ENCODE measurements at regions not wholly inside any gene's neighbourhood (a gene's known extent, or its start where the extent isn't known, plus 50 kb on each side); places are given as distances from the start of the nearest gene placed in this dataset.
"Not testable (repeated sequence)": the region's sequence is repeated elsewhere in the genome, so short reads cannot be mapped to it uniquely, and the experiment has no call there.

DNA sequence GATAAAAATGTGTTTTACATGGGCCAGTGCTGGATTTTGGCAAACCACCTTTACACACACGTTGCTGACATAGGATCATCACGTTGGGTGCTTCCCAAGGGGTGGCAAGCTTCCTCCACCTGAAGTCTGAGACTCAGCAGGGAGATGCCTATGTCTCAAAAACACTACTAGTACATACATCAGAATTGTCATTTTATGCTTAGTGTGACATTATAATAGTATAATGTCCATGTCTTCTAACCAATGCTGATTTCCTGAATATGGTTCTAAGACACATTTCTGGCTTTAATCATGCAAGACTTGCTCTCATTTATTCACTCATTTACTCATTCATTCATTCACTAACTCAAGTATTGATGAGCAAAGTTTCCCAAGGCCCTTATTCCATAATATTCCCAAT lies 322.3 kb downstream of the LNPK start:
- H3K27ac ChIP-seq (ENCODE audit: low read depth, low read length), result no peak overlapping the region
- no peaks in the 10 kb centered on the region for H3K36me3 ChIP-seq (ENCODE audit: insufficient read depth, low read length)
- no peaks in the 10 kb centered on the region for H3K4me1 ChIP-seq (ENCODE audit: insufficient read depth, low read length)
- no peaks in the 10 kb centered on the region for H3K27me3 ChIP-seq (ENCODE audit: control insufficient read depth in 1 of 2, insufficient read depth in 2 of 2, low read length in 2 of 2)
- no peaks in the 10 kb centered on the region for H3K9me3 ChIP-seq (ENCODE audit: low read length)
- H3K4me3 ChIP-seq (ENCODE audit: low read depth in 1 of 2, low read length in 2 of 2), result no peak overlapping the region
- no peak overlapping the region for H3K9ac ChIP-seq (ENCODE audit: low read length)

DNA sequence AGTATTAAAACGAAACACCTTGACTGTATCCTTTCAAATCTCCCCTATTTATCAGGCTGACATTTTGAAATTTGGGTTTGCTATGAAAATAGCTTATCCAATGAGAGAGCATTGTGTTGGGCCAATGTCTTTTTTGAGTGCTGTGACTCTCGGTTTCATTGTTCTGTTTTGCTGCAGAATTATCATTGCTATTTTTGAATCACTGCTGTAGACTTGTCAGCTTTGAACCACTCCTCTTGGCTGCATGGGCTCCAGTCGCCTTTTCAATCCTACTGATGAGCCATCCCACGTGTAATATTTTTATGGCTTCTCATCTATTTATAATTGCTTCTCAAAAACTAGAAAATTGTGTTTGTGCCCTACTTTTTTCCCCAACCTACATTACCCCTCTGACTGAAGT lies 322.8 kb downstream of the LNPK start:
- Histone ChIP-seq H3K27ac (ENCODE audit: low read depth, low read length) (no peak overlapping the region), H3K36me3 (ENCODE audit: insufficient read depth, low read length) (no peaks in the 10 kb centered on the region), H3K9me3 (ENCODE audit: low read length) (no peaks in the 10 kb centered on the region), H3K4me1 (ENCODE audit: insufficient read depth, low read length) (no peaks in the 10 kb centered on the region), H3K27me3 (ENCODE audit: control insufficient read depth in 1 of 2, insufficient read depth in 2 of 2, low read length in 2 of 2) (no peaks in the 10 kb centered on the region), H3K9ac (ENCODE audit: low read length) (no peak overlapping the region), H3K4me3 (ENCODE audit: low read depth in 1 of 2, low read length in 2 of 2) (no peak overlapping the region)

DNA sequence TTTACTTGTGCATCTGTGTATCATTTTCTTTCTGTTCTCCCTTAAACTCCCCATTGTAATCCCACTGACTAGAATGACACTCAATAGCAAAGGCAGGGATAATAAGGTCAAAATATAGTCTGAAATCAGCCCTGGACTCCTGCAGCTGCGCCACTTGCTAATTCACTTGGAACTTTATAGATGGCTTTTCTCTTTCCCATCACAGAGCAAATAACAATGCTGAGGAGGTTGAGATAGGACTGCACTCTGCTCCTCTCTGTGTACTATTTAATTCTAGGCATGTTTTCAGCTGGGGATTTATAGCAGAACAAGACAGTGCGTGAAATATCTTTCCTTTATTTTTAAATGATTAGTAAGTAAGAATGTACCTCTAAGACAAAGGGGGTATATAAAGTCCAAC lies 324.2 kb downstream of the LNPK start:
- no peak overlapping the region for H3K9ac ChIP-seq (ENCODE audit: low read length)
- H3K9me3 ChIP-seq (ENCODE audit: low read length), result no peaks in the 10 kb centered on the region
- no peaks in the 10 kb centered on the region for H3K4me1 ChIP-seq (ENCODE audit: insufficient read depth, low read length)
- H3K36me3 ChIP-seq (ENCODE audit: insufficient read depth, low read length), result no peaks in the 10 kb centered on the region
- no peak overlapping the region for H3K4me3 ChIP-seq (ENCODE audit: low read depth in 1 of 2, low read length in 2 of 2)
- no peak overlapping the region for H3K27ac ChIP-seq (ENCODE audit: low read depth, low read length)
- no peaks in the 10 kb centered on the region for H3K27me3 ChIP-seq (ENCODE audit: control insufficient read depth in 1 of 2, insufficient read depth in 2 of 2, low read length in 2 of 2)

DNA sequence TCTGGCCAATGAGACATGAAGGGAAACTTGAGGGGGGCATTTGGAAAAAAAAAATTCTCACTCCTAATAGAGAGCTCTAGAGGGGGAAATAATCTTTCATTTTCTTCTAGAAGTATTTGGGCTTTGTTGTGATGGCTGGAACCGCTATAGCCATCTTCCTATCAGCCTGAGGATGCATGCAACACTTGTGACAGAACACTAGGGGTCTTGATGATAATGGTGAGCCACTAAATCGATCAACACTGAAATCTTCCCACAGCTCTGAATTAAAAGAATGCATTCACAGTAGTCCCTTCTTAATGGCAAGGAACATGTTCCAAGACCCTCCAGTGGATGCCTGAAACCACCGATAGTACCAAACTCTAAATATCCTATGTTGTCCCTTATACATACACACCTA lies 325.3 kb downstream of the LNPK start:
- no peaks in the 10 kb centered on the region for H3K4me1 ChIP-seq (ENCODE audit: insufficient read depth, low read length)
- H3K27ac ChIP-seq (ENCODE audit: low read depth, low read length), result no peak overlapping the region
- H3K27me3 ChIP-seq (ENCODE audit: control insufficient read depth in 1 of 2, insufficient read depth in 2 of 2, low read length in 2 of 2), result no peaks in the 10 kb centered on the region
- H3K4me3 ChIP-seq (ENCODE audit: low read depth in 1 of 2, low read length in 2 of 2), result no peak overlapping the region
- H3K9me3 ChIP-seq (ENCODE audit: low read length), result no peaks in the 10 kb centered on the region
- H3K9ac ChIP-seq (ENCODE audit: low read length), result no peak overlapping the region
- H3K36me3 ChIP-seq (ENCODE audit: insufficient read depth, low read length), result no peaks in the 10 kb centered on the region

DNA sequence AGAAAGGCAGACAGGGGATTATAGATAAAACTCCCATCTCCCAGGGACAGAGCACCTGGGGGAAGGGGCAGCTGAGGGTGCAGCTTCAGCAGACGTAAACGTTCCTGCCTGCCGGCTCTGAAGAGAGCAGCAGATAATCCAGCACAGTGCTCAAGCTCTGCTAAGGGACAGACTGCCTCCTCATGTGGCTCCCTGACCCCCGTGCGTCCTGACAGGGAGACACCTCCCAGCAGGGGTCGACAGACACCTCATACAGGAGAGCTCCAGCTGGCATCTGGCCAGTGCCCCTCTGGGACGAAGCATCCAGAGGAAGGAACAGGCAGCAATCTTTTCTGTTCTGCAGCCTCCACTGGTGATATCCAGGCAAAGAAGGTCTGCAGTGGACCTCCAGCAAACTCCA lies 333.3 kb downstream of the LNPK start:
- not testable (repeated sequence) for H3K9ac ChIP-seq (ENCODE audit: low read length); H3K9me3 ChIP-seq (ENCODE audit: low read length); H3K4me1 ChIP-seq (ENCODE audit: insufficient read depth, low read length); H3K27me3 ChIP-seq (ENCODE audit: control insufficient read depth in 1 of 2, insufficient read depth in 2 of 2, low read length in 2 of 2); H3K4me3 ChIP-seq (ENCODE audit: low read depth in 1 of 2, low read length in 2 of 2); H3K27ac ChIP-seq (ENCODE audit: low read depth, low read length); H3K36me3 ChIP-seq (ENCODE audit: insufficient read depth, low read length)

DNA sequence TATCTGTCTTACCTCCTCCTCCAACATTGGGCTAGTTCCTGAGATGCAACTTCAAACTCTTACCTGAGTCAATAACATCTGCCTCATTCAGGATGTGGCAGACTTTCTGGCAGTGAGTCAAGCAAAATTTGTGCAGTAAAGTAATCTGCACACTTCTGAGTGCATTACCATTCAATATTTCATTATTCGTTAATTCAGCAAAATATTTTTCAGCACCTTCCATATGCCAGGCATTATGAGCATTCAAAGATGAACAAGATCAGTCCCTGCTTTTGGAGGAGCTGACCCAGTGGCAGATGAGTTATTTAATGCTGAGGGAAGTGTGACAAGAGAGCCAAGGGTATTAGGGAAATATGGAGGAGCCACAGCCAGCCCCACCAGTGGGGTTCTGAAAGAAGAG lies 339.7 kb downstream of the LNPK start:
- no peak overlapping the region for H3K27ac ChIP-seq (ENCODE audit: low read depth, low read length)

DNA sequence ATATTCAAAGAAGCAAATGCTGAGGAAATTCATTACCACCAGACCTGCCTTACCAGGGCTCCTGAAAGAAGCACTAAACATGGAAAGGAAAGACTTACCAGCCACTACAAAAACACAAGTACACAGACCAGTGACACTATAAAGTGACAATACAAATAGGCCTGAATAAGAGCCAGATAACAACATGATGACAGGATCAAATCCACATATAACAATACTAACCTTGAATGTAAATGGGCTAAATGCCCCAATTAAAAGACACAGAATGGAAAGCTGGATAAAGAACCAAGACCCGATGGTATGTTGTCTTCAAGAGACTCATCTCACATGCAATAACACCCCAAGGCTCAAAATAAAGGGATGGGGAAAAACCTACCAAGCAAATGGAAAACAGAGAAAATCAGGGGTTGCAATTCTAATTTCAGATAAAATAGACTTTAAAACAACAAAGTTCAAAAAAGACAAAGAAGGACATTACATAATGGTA lies 353.4 kb downstream of the LNPK start:
- Histone ChIP-seq H3K27ac (ENCODE audit: low read depth, low read length) (no peak overlapping the region), H3K9ac (ENCODE audit: low read length) (no peak overlapping the region), H3K9me3 (ENCODE audit: low read length) (no peaks in the 10 kb centered on the region), H3K4me1 (ENCODE audit: insufficient read depth, low read length) (no peaks in the 10 kb centered on the region), H3K4me3 (ENCODE audit: low read depth in 1 of 2, low read length in 2 of 2) (no peak overlapping the region), H3K27me3 (ENCODE audit: control insufficient read depth in 1 of 2, insufficient read depth in 2 of 2, low read length in 2 of 2) (no peaks in the 10 kb centered on the region), H3K36me3 (ENCODE audit: insufficient read depth, low read length) (no peaks in the 10 kb centered on the region)

More for the DNA sequence above, 339.7 kb downstream of the LNPK start:
- no peak overlapping the region for H3K9ac ChIP-seq (ENCODE audit: low read length)
- H3K27me3 ChIP-seq (ENCODE audit: control insufficient read depth in 1 of 2, insufficient read depth in 2 of 2, low read length in 2 of 2), result no peaks in the 10 kb centered on the region
- H3K9me3 ChIP-seq (ENCODE audit: low read length), result no peaks in the 10 kb centered on the region
- H3K4me3 ChIP-seq (ENCODE audit: low read depth in 1 of 2, low read length in 2 of 2), result no peak overlapping the region
- no peaks in the 10 kb centered on the region for H3K36me3 ChIP-seq (ENCODE audit: insufficient read depth, low read length)
- H3K4me1 ChIP-seq (ENCODE audit: insufficient read depth, low read length), result no peaks in the 10 kb centered on the region

DNA sequence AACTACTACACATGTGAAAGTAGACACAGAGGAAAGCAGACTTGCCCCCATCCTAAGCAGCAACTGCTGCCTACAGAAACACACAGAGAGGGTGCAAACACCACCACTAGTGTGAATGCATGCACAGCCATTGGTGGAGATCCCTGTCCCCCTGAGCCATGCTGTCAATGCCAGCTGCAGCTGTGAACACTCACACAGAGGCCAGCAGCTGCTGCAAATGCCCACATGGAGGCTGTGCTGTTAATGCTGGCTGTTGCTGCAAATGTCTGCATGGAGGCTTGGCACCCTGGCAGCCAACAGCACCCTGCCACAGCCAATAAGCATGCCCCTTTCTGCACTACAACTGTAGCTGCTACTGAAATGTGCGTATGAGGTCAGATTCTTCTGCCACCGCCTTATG lies 355.0 kb downstream of the LNPK start:
- Histone ChIP-seq H3K27me3 (ENCODE audit: control insufficient read depth in 1 of 2, insufficient read depth in 2 of 2, low read length in 2 of 2) (no peaks in the 10 kb centered on the region), H3K27ac (ENCODE audit: low read depth, low read length) (no peak overlapping the region), H3K9ac (ENCODE audit: low read length) (no peak overlapping the region), H3K4me3 (ENCODE audit: low read depth in 1 of 2, low read length in 2 of 2) (no peak overlapping the region), H3K36me3 (ENCODE audit: insufficient read depth, low read length) (no peaks in the 10 kb centered on the region), H3K9me3 (ENCODE audit: low read length) (no peaks in the 10 kb centered on the region), H3K4me1 (ENCODE audit: insufficient read depth, low read length) (no peaks in the 10 kb centered on the region)

DNA sequence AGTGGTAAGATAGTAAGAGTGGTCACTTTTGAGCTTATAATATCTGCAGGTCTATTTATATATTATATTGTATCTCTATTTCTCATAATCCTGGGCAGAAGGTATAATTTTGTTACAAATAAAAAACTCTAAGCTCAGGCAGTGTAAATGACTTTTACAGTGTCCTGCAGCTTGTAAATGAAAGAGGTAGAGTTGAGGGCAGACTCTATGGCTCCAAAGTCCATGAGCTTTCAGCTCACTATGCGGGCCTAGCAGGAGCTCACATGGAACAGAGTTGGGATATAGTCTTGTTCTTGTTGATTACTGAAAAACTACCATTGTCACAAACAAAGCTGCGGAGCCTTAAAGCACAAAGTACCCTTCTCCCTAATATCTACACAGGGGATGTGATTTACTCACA lies 361.4 kb downstream of the LNPK start:
- Histone ChIP-seq H3K27ac (ENCODE audit: low read depth, low read length) (no peak overlapping the region), H3K27me3 (ENCODE audit: control insufficient read depth in 1 of 2, insufficient read depth in 2 of 2, low read length in 2 of 2) (no peaks in the 10 kb centered on the region), H3K9me3 (ENCODE audit: low read length) (no peaks in the 10 kb centered on the region), H3K9ac (ENCODE audit: low read length) (no peak overlapping the region), H3K36me3 (ENCODE audit: insufficient read depth, low read length) (no peaks in the 10 kb centered on the region), H3K4me3 (ENCODE audit: low read depth in 1 of 2, low read length in 2 of 2) (no peak overlapping the region), H3K4me1 (ENCODE audit: insufficient read depth, low read length) (no peaks in the 10 kb centered on the region)

DNA sequence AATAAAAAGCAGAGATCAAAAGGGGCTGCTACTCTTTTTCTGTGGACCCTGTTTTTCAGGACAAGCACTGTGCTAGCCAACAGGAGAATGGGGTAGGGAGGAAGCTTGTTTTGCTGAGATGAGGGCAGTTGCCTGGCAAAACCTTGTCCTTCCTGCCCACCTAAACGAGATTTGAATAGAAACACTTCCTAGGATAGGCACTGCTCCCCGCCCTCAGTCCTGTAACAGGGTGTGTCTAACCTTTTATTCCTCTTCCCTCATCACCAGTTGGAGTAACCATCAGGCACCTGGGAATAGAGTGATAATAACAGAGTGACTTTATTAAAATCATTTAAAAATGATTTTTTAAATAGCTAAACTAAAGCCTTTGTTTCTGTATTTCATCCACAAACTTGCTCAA lies 368.8 kb downstream of the LNPK start:
- no peaks in the 10 kb centered on the region for H3K4me1 ChIP-seq (ENCODE audit: insufficient read depth, low read length)
- H3K36me3 ChIP-seq (ENCODE audit: insufficient read depth, low read length), result no peaks in the 10 kb centered on the region
- H3K27me3 ChIP-seq (ENCODE audit: control insufficient read depth in 1 of 2, insufficient read depth in 2 of 2, low read length in 2 of 2), result no peaks in the 10 kb centered on the region
- H3K4me3 ChIP-seq (ENCODE audit: low read depth in 1 of 2, low read length in 2 of 2), result no peak overlapping the region
- H3K9me3 ChIP-seq (ENCODE audit: low read length), result no peaks in the 10 kb centered on the region
- no peak overlapping the region for H3K9ac ChIP-seq (ENCODE audit: low read length)
- H3K27ac ChIP-seq (ENCODE audit: low read depth, low read length), result no peak overlapping the region

DNA sequence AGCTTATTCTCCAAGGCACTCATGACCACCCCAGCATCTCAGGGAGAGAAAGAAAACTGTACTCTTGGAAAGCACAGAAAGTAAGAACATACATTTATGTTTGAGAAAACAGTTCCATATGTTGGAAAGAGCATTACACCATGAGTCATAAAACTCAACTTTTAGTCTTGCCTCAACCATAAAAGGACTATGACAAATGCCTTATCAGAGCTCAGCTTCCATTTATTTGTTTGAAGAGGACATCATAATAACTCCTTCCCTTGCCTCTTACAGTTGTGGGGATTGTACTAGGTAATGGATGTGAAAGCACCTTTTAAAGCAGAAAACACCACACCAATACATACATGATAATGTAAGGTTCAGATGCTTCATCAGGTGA lies 370.8 kb downstream of the LNPK start:
- Histone ChIP-seq H3K9me3 (ENCODE audit: low read length) (no peaks in the 10 kb centered on the region), H3K9ac (ENCODE audit: low read length) (no peak overlapping the region), H3K27me3 (ENCODE audit: control insufficient read depth in 1 of 2, insufficient read depth in 2 of 2, low read length in 2 of 2) (no peaks in the 10 kb centered on the region), H3K36me3 (ENCODE audit: insufficient read depth, low read length) (no peaks in the 10 kb centered on the region), H3K4me1 (ENCODE audit: insufficient read depth, low read length) (no peaks in the 10 kb centered on the region), H3K4me3 (ENCODE audit: low read depth in 1 of 2, low read length in 2 of 2) (no peak overlapping the region), H3K27ac (ENCODE audit: low read depth, low read length) (no peak overlapping the region)

DNA sequence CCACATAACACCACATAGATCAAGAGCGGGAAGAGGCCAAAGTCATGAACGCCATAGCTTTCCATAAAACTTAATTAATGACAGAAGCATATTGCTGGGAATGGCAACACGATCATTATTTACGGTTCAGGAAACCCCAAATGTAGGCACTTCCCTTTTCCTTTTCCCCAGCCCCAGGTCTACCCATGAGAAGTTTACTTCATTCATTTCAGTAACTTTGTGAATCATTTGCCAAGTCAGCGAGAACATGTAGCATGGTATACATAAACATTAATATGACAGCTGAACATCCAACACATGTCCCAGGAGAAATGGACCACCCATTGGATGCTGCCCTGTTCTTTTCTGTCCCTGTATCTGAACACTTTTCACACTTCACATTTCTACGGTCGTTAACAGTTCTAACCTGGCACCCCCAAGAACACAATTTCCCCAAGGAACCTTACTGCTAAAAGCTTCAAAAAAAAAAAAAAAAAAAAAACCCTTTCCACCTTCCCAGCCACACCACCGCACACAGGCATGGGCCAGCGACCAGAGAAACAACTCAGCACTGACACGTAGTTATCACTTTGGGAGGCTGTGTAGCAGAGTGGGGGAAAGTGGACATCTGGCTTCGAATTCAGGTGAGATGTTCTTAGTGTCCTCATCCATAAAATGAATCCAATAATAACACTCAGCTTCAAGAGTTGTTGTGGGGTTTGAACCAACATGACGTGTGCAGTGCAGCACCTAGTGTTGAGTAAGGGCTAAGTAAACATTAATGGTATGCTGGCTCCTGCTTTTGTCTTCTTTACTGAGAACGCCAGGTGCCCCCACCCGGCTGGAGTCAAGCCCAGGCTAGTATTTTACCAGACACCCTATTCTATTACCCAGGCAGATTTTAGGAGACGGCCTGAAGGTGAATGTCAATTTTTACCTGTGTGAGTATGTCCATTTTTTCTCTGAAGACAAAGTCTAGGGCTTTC lies 371.5 kb downstream of the LNPK start:
- Histone ChIP-seq H3K4me1 (ENCODE audit: insufficient read depth, low read length) (no peaks in the 10 kb centered on the region), H3K9me3 (ENCODE audit: low read length) (no peaks in the 10 kb centered on the region), H3K27me3 (ENCODE audit: control insufficient read depth in 1 of 2, insufficient read depth in 2 of 2, low read length in 2 of 2) (no peaks in the 10 kb centered on the region), H3K4me3 (ENCODE audit: low read depth in 1 of 2, low read length in 2 of 2) (no peak overlapping the region), H3K9ac (ENCODE audit: low read length) (no peak overlapping the region), H3K27ac (ENCODE audit: low read depth, low read length) (no peak overlapping the region), H3K36me3 (ENCODE audit: insufficient read depth, low read length) (no peaks in the 10 kb centered on the region)

All from muscle layer of colon (tissue), 2 donors.